H1 (cell line): ENCODE measurements at regions not wholly inside any gene's neighbourhood (a gene's known extent, or its start where the extent isn't known, plus 50 kb on each side); places are given as distances from the start of the nearest gene placed in this dataset.

Source experiments
- CTCF ChIA-PET: fragments of 300-600 bp; sonication (Branson Sonifier 250); formaldehyde crosslinking; loops from one replicate; lab custom pipeline; 2021; ENCODE audit not compliant: partially characterized antibody; lab: Charles Lee
- POLR2A ChIA-PET: fragments of 300-600 bp; sonication (Branson Sonifier 250); formaldehyde crosslinking; loops from one replicate; lab custom pipeline; 2021; ENCODE audit warnings: inconsistent platforms; ENCODE audit not compliant: partially characterized antibody; lab: Charles Lee
- DNase-seq, 2 experiments: peaks; one replicate each; pipeline versions ENCODE4 v3.0.0 to v3.0.0-alpha.2; 2010 to 2022; ENCODE audit warnings: low spot score in 2 of 2, low read depth in 1 of 2, mixed read lengths in 1 of 2
- FAIRE-seq: peaks from 2 replicates; lab custom pipeline; 2011; peaks lifted over from hg19 to GRCh38; lab: Jason Lieb, UNC
- H2AFZ ChIP-seq: 2 replicates; pipeline ENCODE4 v1.8.1; 2012; ENCODE audit warnings: low read length, inconsistent platforms
- H2AK5ac ChIP-seq: 2 replicates; pipeline ENCODE4 v1.6.1; 2013; ENCODE audit warnings: low read depth, low read length
- H2BK120ac ChIP-seq: replicated peaks from 2 replicates; pipeline ENCODE3; 2013; ENCODE audit warnings: low read depth, low read length, inconsistent platforms
- H2BK12ac ChIP-seq: 2 replicates; pipeline ENCODE4 v1.6.1; 2013; ENCODE audit warnings: low read depth, low read length
- H2BK15ac ChIP-seq: 2 replicates; pipeline ENCODE4 v1.6.1; 2013; ENCODE audit warnings: low read length
- H2BK20ac ChIP-seq: 2 replicates; pipeline ENCODE4 v1.6.1; 2013; ENCODE audit warnings: low read length
- H2BK5ac ChIP-seq: 2 replicates; pipeline ENCODE4 v1.6.1; 2013; ENCODE audit warnings: low read depth, low read length
- H3K14ac ChIP-seq: 2 replicates; pipeline ENCODE4 v1.6.1; 2013; ENCODE audit warnings: inconsistent platforms; ENCODE audit not compliant: insufficient read length
- H3K18ac ChIP-seq: 2 replicates; pipeline ENCODE4 v1.6.1; 2013; ENCODE audit warnings: low read length; ENCODE audit errors: extremely low read depth
- H3K23ac ChIP-seq: 2 replicates; pipeline ENCODE4 v1.6.1; 2013; ENCODE audit warnings: inconsistent platforms; ENCODE audit not compliant: insufficient read length
- H3K23me2 ChIP-seq: 2 replicates; pipeline ENCODE4 v1.6.1; 2013; ENCODE audit warnings: low read depth, low read length
- H3K27ac ChIP-seq: 2 replicates; pipeline ENCODE4 v1.6.1; 2011; ENCODE audit warnings: low read depth, low read length, inconsistent platforms
- H3K27me3 ChIP-seq, 4 experiments: replicated peaks in 1 of 4; 1 replicate in 1 of 4; 2 replicates in 3 of 4; pipeline versions ENCODE4 v1.6.1 to v1.8.1; 2011 to 2013; ENCODE audit warnings: low read length in 3 of 4, mild to moderate bottlenecking in 3 of 4, inconsistent platforms in 2 of 4, mixed read lengths in 2 of 4, moderate library complexity in 1 of 4; ENCODE audit not compliant: control insufficient read depth in 3 of 4, insufficient read depth in 3 of 4; ENCODE audit errors: extremely low read depth in 1 of 4
- H3K36me3 ChIP-seq, 4 experiments: 2 replicates each; pipeline versions ENCODE4 v1.6.1 to v1.8.1; 2011 to 2013; ENCODE audit warnings: mild to moderate bottlenecking in 4 of 4, low read length in 3 of 4, moderate library complexity in 2 of 4, control low read depth in 1 of 4, inconsistent platforms in 1 of 4; ENCODE audit not compliant: insufficient read depth in 4 of 4, control insufficient read depth in 2 of 4
- H3K4ac ChIP-seq: replicated peaks from 2 replicates; pipeline ENCODE3; 2013; ENCODE audit warnings: low read length, low read depth, mixed read lengths, inconsistent platforms; ENCODE audit not compliant: insufficient read length
- H3K4me1 ChIP-seq, 4 experiments: replicated peaks in 1 of 4; 1 replicate in 1 of 4; 2 replicates in 3 of 4; pipeline versions ENCODE4 v1.6.1 to v1.8.1; 2011 to 2013; ENCODE audit warnings: low read length in 3 of 4, inconsistent platforms in 2 of 4, mixed read lengths in 1 of 4; ENCODE audit not compliant: insufficient read depth in 4 of 4, control insufficient read depth in 3 of 4
- H3K4me2 ChIP-seq, 2 experiments: 2 replicates each; pipeline versions ENCODE4 v1.6.1 to v1.8.1; 2011 to 2013; ENCODE audit warnings: low read depth in 2 of 2, low read length in 2 of 2, control low read depth in 1 of 2, inconsistent platforms in 1 of 2, mild to moderate bottlenecking in 1 of 2; ENCODE audit not compliant: insufficient read depth in 1 of 2
- H3K4me3 ChIP-seq, 4 experiments: fragments of 200-600, 300-600 bp in 1 of 4; sonication (generic), shearing (Covaris generic), sonication (Bioruptor Twin) in 1 of 4; 2 replicates each; pipeline versions ENCODE4 v1.5.1 to v1.8.1; 2011 to 2016; ENCODE audit warnings: low read length in 4 of 4, low read depth in 3 of 4, control low read depth in 2 of 4, inconsistent platforms in 2 of 4, mild to moderate bottlenecking in 2 of 4, mixed read lengths in 1 of 4, moderate library complexity in 1 of 4; ENCODE audit not compliant: insufficient read depth in 2 of 4; ENCODE audit errors: extremely low read depth in 1 of 4
- H3K56ac ChIP-seq: replicated peaks from 2 replicates; pipeline ENCODE3; 2013; ENCODE audit warnings: low read depth, mild to moderate bottlenecking, mixed read lengths, low read length, inconsistent platforms; ENCODE audit not compliant: insufficient read length
- H3K79me1 ChIP-seq: 2 replicates; pipeline ENCODE4 v1.6.1; 2013; ENCODE audit warnings: low read depth, low read length, control low read depth
- H3K79me2 ChIP-seq, 2 experiments: 2 replicates each; pipeline versions ENCODE4 v1.6.1 to v1.8.1; 2012 to 2013; ENCODE audit warnings: low read length in 2 of 2, mild to moderate bottlenecking in 2 of 2, inconsistent platforms in 1 of 2; ENCODE audit not compliant: insufficient read depth in 2 of 2, control insufficient read depth in 1 of 2
- H3K9ac ChIP-seq, 4 experiments: replicated peaks in 1 of 4; 1 replicate in 1 of 4; 2 replicates in 3 of 4; pipeline versions ENCODE4 v1.6.1 to v1.8.1; 2011 to 2013; ENCODE audit warnings: low read depth in 3 of 4, low read length in 3 of 4, control low read depth in 2 of 4, mild to moderate bottlenecking in 2 of 4, moderate library complexity in 2 of 4, inconsistent platforms in 1 of 4; ENCODE audit errors: extremely low read depth in 1 of 4
- H3K9me3 ChIP-seq, 2 experiments: 2 replicates each; pipeline versions ENCODE4 v1.6.1 to v1.8.1; 2012 to 2013; ENCODE audit warnings: mild to moderate bottlenecking in 2 of 2, moderate library complexity in 2 of 2, control low read depth in 1 of 2, inconsistent platforms in 1 of 2, low read depth in 1 of 2, low read length in 1 of 2, mixed read lengths in 1 of 2; ENCODE audit not compliant: insufficient read depth in 2 of 2
- H4K20me1 ChIP-seq, 2 experiments: replicated peaks in 1 of 2; 2 replicates each; pipeline versions ENCODE3 to v1.8.1; 2011 to 2013; ENCODE audit warnings: inconsistent platforms in 2 of 2, low read length in 2 of 2, mild to moderate bottlenecking in 1 of 2; ENCODE audit not compliant: insufficient read depth in 2 of 2, control insufficient read depth in 1 of 2
- H4K5ac ChIP-seq: 2 replicates; pipeline ENCODE4 v1.6.1; 2013; ENCODE audit warnings: low read length, low read depth, mixed read lengths, inconsistent platforms; ENCODE audit not compliant: insufficient read length
- H4K8ac ChIP-seq: 2 replicates; pipeline ENCODE4 v1.8.0; 2013; ENCODE audit warnings: mild to moderate bottlenecking, moderate library complexity, low read length, inconsistent platforms; ENCODE audit not compliant: insufficient read depth; ENCODE audit errors: extremely low read depth
- H4K91ac ChIP-seq: replicated peaks from 2 replicates; pipeline ENCODE3; 2013; ENCODE audit warnings: low read length, mixed read lengths, inconsistent platforms; ENCODE audit not compliant: insufficient read length
- BACH1 ChIP-seq: IDR thresholded peaks from 2 replicates; pipeline ENCODE4 v1.6.1; 2012; ENCODE audit warnings: low read length, improper control_type of control experiment
- KDM4A ChIP-seq: IDR thresholded peaks from one replicate; pipeline ENCODE4 v1.7.1; 2012; ENCODE audit warnings: low read depth, mild to moderate bottlenecking, moderate library complexity, low read length, inconsistent platforms; ENCODE audit not compliant: severe bottlenecking
- RNF2 ChIP-seq: fragments of 200-900, 300-1000 bp; sonication (generic); IDR thresholded peaks from 2 replicates; pipeline ENCODE4 v1.7.1; 2016; ENCODE audit warnings: borderline replicate concordance, low read depth, mild to moderate bottlenecking, antibody characterized with exemption, low read length; ENCODE audit not compliant: poor library complexity, severe bottlenecking; ENCODE audit errors: missing control alignments
- SP4 ChIP-seq: IDR thresholded peaks from 2 replicates; pipeline ENCODE4 v1.6.1; 2012; ENCODE audit warnings: low read length, inconsistent platforms
- TBP ChIP-seq: IDR thresholded peaks from 2 replicates; pipeline ENCODE4 v1.6.1; 2011; ENCODE audit warnings: low read depth, low read length, improper control_type of control experiment
- TCF12 ChIP-seq: IDR thresholded peaks from 2 replicates; pipeline ENCODE4 v1.6.1; 2011; ENCODE audit warnings: low read depth, mild to moderate bottlenecking, low read length
- YY1 ChIP-seq: IDR thresholded peaks from 2 replicates; pipeline ENCODE4 v1.6.1; 2011; ENCODE audit warnings: low read depth, mild to moderate bottlenecking, low read length
- ZNF274 ChIP-seq: IDR thresholded peaks from 2 replicates; pipeline ENCODE4 v1.7.0; 2012; ENCODE audit warnings: low read length, borderline replicate concordance; ENCODE audit errors: extremely low read depth
- WGBS, 2 experiments: shearing (Covaris generic) in 1 of 2; methylation state at CpG; one replicate each; pipeline versions ENCODE4 v1.1.6 to v1.1.7; 2013 to 2015; ENCODE audit warnings: low lambda C conversion rate in 2 of 2, mixed read lengths in 2 of 2, inconsistent platforms in 1 of 2, low coverage in 1 of 2, missing lambda C conversion rate in 1 of 2; ENCODE audit not compliant: insufficient replicate concordance in 2 of 2, insufficient coverage in 1 of 2, insufficient read length in 1 of 2; ENCODE audit errors: extremely low coverage in 1 of 2, missing lambda C conversion rate in 1 of 2; 5-methylcytosine and 5-hydroxymethylcytosine counted together

DNA sequence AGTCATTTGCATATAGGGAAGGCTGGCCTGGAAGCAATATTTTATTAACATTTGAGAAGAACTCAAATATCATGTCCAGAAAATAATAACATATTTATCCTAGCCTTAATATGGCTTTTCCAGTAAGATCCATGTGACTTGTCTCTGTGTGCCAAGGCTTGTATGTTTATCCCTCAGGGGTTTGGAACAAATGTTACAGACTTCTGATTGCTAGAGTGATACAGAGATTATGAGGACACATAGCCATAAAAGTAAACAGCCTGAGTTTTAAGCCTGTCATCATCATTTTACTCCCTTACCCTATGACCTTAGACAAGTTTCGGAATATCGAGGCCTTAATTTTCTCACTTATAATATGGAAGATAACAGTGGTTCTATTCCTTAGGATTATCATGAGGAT, 338.1 kb downstream of the GPAT3 start:
- no peaks in the 10 kb centered on the region for H3K79me1 ChIP-seq
- no peak overlapping the region for H3K14ac ChIP-seq
- no peak overlapping the region for H3K9ac ChIP-seq
- no peaks in the 10 kb centered on the region for H4K20me1 ChIP-seq
- H3K79me2 ChIP-seq, result no peaks in the 10 kb centered on the region
- WGBS, 2 experiments, result 98% methylated on average over 2 of the region's 2 CpGs; no CpG with 5 or more reads in 1 of the 2 experiments
- H2BK120ac ChIP-seq, result no peak overlapping the region
- H4K91ac ChIP-seq, result no peak overlapping the region
- H4K8ac ChIP-seq, result no peak overlapping the region
- no peak overlapping the region for H3K23ac ChIP-seq
- no peak overlapping the region for H3K18ac ChIP-seq
- H2BK12ac ChIP-seq, result no peak overlapping the region
- H4K5ac ChIP-seq, result no peak overlapping the region
- H2AK5ac ChIP-seq, result no peak overlapping the region
- no peak overlapping the region for H3K4me2 ChIP-seq
- H3K36me3 ChIP-seq, result no peaks in the 10 kb centered on the region
- no peak overlapping the region for H2BK20ac ChIP-seq
- ChIA-PET CTCF (no interaction called here), POLR2A (no interaction called here)
- no peak overlapping the region for H3K4ac ChIP-seq
- H3K56ac ChIP-seq, result no peak overlapping the region
- no peaks in the 10 kb centered on the region for H3K23me2 ChIP-seq
- no peaks in the 10 kb centered on the region for H3K4me1 ChIP-seq
- FAIRE-seq (no peak), DNase-seq (no peak)
- H3K27ac ChIP-seq, result no peak overlapping the region
- TF ChIP-seq RNF2 (no peak), KDM4A (no peak), BACH1 (no peak), TCF12 (no peak), TBP (no peak), YY1 (no peak), ZNF274 (no peak), SP4 (no peak)
- no peak overlapping the region for H2AFZ ChIP-seq
- H2BK5ac ChIP-seq, result no peak overlapping the region
- no peak overlapping the region for H2BK15ac ChIP-seq
- no peaks in the 10 kb centered on the region for H3K27me3 ChIP-seq
- no peak overlapping the region for H3K4me3 ChIP-seq
- H3K9me3 ChIP-seq, result no peaks in the 10 kb centered on the region
